GM19035 (cell line): ENCODE measurements at regions not wholly inside any gene's neighbourhood (a gene's known extent, or its start where the extent isn't known, plus 50 kb on each side); places are given as distances from the start of the nearest gene placed in this dataset.

Experiments
- ATAC-seq: cut with Tn5 transposase; IDR thresholded peaks from one replicate; pipeline ENCODE4 v1.9.1; 2021; ENCODE audit not compliant: unreplicated experiment

DNA sequence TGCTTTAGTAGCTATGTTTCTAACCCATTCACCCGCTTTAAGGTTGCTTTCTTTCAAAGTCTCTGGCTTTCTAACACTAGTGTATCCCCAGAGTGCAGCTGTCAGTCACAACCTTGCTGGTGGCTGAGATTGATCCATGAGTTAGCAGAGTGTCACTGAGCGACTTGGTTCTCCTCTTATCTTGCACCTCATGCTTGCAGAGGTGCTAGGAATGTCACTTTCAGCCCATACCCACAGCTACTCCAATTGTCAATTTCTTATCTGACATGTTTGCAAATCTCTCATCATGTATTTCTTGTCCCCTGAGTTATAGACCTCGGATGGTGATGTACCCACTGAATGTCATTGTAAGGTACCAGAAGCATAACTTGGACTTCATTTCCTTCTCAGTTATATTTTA lies 1110.2 kb downstream of the GALC start:
- ATAC-seq = no peak

DNA sequence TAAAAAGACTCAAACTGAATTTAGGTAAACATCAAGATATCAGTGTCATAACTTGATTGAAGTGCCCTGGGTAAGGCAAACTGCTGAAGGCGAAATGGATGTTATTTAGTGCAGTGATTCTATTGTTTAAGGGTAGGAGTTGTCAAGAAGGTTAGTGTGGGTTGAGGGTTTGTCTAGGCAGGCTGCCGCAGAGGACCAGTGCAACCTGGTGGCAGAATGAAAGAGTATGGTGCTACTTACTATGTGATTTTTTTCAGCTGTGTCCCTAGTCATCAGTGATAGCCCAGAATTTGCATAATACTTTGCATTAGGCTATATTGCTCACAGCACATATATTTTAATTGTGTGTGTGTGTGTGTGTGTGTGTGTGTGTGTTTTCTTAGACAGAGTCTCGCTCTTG lies 1127.0 kb downstream of the GALC start:
- no peak for ATAC-seq

DNA sequence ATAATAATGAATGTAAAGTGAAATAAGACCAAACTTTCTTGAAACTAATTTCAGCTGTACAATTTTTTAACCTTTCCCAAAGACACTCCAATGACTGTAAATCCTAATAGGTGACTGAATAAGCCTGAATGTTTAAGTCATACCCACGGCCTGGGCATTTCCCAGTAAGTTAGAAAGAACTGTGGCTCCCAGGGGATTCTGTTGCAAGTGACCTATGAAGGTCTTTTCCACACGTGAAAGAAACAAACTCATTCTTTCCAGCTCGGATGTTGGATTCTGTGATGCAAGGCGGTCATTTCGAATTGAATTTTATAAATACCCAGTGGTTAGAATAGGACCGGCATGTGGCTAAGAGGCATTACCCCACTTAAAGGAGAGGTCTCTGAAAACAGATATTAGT lies 1134.4 kb downstream of the GALC start:
- ATAC-seq = no peak

DNA sequence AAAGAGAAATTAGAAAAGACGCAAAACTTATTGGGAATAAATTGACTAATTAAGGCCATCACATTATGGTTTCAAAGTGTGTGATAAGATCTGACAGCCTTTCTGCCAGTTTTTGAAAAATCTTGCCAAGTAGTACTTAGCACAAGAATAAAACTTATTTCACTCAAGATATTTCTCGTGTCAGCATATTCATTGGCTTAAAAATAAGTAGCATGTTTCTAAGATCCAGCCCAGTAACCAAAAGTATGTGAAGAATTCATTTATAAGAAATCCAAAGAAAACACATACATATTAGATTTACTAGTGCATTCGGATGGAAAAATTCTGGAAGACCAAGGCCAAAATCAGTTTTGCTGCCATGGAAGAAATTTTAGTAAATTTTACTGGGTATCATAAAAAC lies 1135.0 kb downstream of the GALC start:
- no peak for ATAC-seq

DNA sequence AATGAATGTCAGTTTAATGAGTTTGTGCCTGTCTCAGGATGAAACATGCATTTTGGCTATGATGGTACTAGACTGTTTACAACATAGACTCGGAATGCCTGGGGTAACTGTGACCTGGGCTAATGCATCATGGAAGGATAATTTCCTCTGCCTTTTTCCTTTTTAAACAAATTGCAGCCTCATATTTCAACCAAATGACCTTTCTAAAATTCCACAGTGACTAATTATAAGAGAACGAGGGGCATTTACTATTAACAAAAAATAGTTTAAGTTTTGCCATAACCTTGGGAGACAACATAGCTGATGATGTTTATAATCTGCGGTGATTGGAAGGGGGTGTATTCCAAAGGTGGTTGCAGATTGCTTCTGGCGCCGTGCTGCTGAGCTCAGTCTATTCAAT lies 1140.5 kb downstream of the GALC start:
- ATAC-seq = no peak

DNA sequence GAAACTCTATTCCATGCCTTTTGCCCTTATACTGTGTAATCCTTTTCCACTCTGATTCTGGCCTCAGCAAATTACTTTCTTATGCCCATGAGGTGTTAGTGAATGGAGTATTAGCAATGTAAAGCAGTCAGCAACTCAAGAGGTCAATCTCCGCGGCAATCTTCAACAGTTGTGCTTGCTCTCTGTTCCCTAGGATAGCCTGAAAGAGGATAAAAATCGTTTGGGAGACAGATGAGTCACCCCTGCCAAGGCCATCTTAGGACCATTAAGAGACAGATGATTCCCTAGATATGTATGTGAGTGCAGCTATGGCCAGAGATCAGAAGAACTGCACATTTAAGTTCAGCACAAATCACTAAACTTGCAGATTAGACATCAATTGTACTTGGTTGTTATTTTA lies 1145.8 kb downstream of the GALC start:
- ATAC-seq = no peak

DNA sequence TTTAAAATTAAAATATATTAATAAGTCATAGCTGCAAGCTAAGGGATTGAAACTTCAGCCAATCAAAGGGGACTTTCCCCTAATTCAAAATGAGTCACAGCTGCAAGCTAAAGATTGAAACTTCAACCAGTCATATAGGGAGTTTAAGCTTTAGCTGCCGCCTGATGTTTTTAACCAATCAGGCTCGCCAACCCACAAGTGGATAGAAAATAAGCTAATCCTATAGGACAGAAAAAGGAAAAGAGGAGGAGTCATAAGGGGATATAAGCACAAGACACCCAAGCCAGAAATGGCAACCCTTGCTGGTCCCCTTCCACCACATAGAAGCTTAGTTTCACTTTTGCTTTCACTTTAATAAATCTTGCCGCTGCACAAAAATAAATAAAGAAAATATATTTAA lies 1154.6 kb downstream of the GALC start:
- ATAC-seq = no peak

DNA sequence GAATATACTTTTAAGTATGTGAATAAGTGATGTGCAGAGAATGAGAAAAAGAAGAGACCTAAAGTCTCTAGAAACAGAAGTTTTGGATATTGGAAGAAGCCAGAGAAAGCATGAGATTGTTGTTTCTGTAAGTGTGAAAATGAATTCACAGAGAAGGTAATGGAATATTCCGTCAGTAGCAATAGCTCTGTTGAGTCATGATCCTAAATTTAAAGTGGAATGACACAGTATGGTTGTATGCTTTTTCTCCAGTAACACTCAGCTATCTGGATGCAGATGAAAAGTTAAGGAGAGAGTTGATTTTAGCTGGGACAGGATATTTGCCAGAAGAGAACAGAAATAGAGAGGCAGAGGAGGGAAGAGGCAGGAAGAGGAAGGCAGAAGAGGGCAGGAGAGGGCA lies 1166.3 kb downstream of the GALC start:
- no peak for ATAC-seq

DNA sequence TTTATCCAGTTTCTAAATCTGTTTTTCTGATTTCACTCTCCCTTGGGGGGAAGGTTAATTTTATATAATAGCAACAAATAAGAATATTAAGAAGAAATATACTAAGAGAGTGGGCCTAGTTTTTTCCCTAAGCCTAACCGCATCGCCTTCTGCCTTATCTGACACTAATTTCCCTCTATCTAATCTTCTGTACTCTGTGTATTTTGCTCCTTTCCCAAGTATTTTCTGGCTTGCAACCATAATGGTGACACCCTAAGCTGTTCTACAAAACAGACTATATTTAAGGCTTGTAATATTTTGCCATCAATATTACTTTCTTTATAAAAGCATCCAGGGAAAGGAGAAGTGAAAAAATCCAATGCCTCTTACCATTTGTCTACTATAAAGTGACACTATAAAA lies 1168.8 kb downstream of the GALC start:
- no peak for ATAC-seq

DNA sequence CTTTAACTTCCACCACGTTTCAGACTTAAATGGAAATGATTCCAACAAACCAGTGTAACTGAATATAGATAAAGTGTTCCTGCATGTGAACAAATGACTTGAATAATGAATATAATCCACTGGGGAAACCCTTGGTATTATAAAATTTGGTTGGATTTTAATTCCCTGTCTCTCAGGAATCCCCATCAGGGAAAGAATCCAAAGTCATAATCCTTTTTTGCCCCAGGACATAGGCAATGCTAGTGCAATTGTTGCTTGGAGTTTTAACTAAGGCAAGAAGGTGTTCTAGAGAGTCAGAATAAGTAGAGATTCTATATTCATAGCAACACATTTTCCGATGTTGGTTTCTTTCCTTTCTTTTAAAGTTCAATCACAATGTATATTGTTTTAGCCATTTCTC lies 1169.4 kb downstream of the GALC start:
- ATAC-seq = no peak

DNA sequence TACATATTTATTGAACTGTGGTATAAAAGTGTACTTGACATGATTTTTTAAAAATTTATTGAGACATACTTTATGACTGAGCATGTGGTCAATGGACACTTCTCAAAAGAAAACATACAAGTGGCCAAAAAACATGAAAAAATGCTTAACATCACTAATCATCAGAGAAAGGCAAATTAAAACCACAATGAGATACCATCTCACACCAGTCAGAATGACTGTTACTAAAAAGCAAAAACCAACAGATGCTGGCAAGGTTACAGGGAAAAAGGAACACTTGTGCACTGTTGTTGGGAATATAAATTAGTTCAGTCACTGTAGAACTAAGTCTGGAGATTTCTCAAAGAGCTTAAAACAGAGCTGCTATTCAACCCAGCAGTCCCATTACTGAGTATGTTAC lies 1177.6 kb downstream of the GALC start:
- no peak for ATAC-seq

DNA sequence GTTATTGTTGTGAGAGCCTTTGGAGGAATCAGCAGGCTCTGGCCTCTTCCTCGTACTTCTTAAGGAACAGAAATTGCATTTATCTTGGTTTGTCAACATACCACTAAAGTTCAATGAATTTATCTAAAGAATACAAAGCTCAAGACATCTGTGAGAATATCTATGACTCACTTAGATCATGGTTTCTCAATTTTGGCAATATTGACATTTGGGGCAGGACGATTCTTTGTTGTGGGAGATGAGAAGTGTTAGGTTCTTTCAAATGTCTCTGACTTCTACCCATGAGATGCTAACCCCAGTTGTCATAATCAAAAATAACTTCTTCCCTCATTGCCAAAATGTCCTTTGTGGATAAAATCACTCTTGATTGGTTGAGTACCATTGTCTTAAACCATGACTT lies 1190.3 kb downstream of the GALC start:
- no peak for ATAC-seq

DNA sequence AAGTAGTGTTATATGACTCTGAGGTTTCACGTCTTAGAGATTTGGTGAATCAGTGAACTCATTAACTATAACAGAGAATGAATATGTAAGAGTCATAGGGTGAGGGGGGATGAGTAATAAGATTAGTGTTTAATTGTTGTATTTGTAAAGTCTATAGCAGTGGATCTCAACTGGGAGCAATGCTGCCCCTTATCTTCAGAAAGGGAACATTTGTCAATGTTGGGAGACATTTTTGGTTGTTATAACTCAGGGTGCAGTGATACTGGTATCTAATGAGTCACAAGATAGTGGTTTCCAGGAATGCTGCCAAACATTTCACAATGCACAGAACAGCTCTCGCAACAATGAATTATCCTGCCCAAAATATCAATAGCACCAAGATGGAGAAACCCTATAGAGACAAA lies 1193.7 kb downstream of the GALC start:
- ATAC-seq = no peak

DNA sequence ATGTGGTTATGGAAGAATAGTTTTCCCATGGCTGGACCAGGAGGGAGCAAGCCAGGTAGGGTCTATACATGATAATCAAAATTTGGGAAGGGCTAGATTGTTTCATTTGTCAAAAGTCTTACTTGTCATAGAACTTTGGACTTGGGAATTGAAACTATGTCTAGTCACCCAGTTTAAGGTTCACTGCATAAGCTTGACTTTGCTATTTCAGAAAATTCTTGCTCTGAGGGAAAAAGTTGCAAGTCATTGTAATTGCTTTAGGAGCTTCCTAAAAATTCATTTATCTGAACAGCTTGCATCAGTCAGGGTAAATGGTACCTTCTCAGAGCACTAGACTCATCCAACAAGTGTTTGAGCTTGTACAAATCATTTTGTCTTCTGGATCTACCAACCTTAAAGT lies 1194.7 kb downstream of the GALC start:
- no peak for ATAC-seq

DNA sequence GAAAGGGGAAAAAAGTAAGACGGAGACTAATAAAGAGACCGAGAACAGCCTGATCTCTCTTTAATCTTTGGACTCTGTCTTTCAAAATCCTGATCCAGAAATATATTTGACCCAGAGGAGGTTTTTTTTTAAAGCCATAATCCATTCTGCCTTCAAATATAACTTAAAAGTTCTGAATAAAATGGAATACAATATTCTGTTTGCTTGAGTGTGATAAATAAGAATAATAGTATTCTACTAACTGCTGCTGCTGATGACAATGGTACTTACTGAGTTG lies 1196.0 kb downstream of the GALC start:
- no peak for ATAC-seq

DNA sequence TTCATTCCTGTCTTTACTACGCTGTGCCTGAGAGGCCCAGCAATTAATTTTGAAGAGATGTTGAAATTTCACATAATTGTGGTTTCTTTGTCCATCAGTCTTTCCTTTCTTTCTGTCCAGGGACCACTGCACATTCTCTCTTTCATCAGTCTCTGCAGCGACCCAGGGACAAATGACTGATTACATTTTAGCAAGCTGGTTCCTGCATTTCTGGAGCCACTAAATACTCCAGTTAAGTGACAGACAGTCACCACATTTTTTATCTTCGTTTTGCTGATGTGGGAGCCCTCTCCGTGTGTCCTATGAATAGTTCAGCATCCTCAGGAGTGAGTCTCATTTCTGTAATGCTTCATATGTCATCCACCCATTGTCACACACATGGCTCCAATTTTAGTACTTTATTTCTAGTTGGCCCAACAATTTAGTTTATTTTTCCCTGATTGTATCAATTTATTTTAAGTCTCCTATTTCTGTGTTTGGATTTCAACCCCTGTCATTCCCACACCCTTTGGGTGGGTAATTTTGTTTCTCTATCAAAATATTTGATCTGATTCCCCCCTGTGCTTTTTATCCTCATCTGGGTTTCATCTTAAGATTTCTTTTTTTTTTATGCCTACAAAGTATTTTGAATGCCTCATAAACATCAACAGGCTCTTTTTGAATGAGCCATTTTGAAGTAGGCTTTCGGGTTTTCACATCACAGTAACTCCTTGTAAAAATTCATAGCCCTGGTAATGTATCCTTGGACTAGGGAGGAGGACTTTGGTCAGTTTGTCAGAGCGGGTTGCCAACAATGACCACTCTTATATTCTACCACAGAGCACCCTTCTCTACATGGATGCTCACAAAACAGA lies 1196.5 kb downstream of the GALC start:
- no peak for ATAC-seq

DNA sequence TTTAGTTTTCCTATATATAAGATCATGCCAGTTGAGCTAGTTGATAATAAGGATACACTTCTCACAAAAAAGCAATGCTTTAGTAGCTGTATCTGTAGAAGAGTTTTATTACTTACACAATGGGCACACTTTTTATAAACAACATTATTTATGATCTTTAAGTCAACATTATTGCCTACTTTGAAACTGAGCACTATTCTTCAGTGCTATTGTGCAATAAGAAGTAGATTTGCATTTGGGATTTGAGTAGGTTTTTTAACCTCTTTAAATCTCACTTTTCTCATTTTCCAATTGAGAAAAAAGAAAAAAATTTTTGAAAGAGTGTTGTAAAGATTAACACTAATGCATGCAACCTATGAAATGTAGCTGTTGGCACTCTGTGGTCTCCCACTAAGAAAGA lies 1198.3 kb downstream of the GALC start:
- ATAC-seq = no peak

DNA sequence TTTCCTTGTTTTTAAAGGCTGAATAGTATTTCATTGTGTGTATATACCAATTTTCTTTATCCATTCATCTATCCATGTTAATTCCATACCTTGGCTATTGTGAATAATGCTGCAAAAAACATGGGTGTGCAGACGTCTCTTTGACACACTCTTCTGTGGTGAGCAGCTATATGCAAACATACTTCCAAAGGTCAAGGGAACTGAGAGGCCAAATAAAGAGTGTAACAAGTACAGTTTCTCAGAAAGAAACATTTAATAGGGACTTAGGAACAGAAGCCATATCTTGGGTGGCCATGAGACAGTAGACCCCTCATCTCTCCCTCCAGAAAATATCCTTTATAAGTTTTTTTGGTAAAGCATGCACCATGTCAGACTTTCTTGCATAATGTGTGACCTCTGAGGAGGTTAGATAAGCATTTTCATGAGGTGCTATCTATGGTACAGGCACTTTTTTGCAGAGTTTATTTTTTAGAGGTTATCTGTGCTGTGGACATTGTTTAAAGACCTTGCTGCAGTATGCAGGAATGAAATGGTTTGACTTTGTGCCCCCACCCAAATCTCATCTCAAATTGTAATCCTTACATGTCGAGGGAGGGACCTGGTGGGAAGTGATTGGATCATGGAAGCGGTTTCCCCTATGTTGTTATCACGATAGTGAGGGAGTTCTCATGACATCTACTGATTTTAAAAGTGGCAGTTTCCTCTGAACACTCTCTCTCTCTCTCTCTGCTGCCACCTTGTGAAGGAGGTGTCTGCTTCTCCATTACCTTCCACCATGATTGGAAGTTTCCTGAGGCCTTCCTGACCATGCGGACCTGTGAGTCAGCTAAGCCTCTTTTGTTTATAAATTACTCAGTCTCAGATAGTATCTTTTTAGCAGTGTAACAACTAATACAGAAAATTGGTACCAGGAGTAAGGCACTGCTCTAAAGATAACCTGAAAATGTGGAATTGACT lies 1202.3 kb downstream of the GALC start:
- no peak for ATAC-seq

DNA sequence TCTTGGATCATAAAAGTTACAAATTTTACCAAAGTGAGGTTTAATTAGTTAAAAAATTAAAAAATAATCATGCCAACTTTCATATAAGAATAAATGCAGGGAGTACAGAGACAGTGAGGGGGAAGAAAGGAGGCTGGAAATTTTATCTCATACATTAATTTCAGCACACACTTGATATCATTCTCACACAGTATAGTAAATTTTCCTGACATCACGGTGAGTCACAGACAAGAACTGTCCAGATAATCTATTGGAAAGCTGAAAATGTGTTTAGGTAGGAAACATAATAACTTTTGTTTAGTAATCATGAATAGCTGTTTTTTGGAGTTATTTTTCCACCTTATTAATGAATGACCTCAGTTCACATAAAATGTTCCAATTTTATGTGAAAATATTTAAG lies 1204.8 kb downstream of the GALC start:
- no peak for ATAC-seq

DNA sequence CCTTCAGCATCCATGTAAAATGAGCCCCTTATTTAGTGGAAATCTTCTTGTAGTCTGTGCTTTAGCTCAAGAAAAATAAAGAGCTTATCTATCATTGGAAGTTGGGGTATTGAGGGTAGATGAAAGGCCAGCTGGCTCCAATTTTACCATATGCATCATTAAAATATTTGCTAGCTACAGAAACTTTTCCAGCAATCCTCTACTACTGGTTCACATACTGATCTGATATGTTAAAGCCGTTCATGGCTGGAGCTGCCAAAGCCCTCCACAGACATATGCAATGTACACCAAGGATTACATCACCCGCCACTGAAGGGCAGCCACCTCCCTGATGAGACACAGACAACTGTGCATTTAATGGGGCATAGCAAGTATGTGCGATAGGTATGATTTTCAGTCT lies 1205.3 kb downstream of the GALC start:
- no peak for ATAC-seq

DNA sequence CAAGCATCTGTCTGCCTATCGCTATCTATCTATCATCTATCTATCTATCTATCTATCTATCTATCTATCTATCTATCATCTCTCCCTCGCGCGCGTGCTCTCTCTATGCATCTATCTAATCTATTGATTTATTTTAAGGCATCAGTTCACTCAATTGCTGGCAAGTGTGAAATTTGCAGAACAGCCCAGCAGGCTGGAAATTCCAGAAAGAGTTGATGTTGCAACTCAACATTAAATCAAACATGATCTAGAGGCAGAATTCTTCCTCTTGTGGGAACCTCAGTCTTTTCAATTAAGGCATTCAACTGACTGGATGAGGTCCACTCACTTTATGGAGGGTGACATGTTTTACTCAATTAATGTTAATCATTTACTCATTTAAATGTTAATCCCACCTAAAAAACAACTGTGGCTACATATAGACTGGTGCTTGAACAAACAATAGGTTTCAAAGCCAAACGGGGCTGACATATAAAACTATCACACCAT lies 1210.8 kb downstream of the GALC start:
- ATAC-seq = no peak

DNA sequence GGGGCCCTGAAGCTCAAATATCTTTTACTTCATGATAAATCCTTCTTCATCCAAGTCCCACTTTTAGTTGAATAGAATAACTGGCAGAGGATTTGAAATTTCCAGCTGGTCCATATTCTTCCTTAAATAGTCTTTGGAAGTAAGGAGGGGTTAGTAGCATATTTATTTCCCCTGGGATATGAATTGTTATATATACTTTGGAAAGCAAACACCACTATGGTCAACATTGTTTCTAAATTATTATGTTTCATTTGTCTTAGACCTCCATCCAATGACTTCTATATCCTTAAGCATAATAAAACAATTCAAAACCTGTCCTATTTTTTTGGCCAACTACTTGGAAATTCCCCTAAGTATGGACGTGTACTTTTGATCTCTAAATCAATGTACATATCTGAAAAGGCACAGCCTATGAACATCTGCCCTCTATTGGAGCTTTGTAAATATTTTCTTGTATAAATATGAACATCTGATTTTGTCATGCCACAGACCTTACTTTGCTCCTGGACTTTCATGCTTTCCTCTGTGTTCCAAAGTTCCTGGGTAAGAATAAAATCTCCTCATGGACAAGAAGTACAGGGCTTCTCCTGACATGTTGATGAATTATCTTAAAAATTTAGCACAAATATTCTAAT lies 1212.0 kb downstream of the GALC start:
- no peak for ATAC-seq
